Vagina (tissue), 2 donors: ENCODE measurements at regions not wholly inside any gene's neighbourhood (a gene's known extent, or its start where the extent isn't known, plus 50 kb on each side); places are given as distances from the start of the nearest gene placed in this dataset.

Source experiments
- DNase-seq, 2 donors: peaks; one replicate each; pipeline ENCODE4 v3.0.0-alpha.2; 2017; ENCODE audit errors: extremely low spot score in 2 of 2
- H3K27ac ChIP-seq: fragments of 200-600 bp; sonication (generic); one replicate; pipeline ENCODE4 v1.5.1; 2019
- H3K27me3 ChIP-seq: fragments of 200-600 bp; sonication (generic); one replicate; pipeline ENCODE4 v1.5.1; 2019
- H3K36me3 ChIP-seq, 2 donors: fragments of 200-600 bp; sonication (generic); one replicate each; pipeline ENCODE4 v1.5.1; 2017 to 2019
- H3K4me1 ChIP-seq: fragments of 200-600 bp; sonication (generic); one replicate; pipeline ENCODE4 v1.5.1; 2019
- H3K4me3 ChIP-seq, 2 donors: fragments of 200-600 bp; sonication (generic); 1 replicate in 1 of 2; 2 replicates in 1 of 2; pipeline ENCODE4 v1.5.1; 2016 to 2019
- H3K9me3 ChIP-seq: fragments of 200-600 bp; sonication (generic); one replicate; pipeline ENCODE4 v1.5.1; 2019
- POLR2A ChIP-seq, 2 donors: fragments of 450-650 bp; IDR thresholded peaks; one replicate each; pipeline ENCODE4 v1.6.1; 2017; ENCODE audit warnings: antibody characterized with exemption in 2 of 2, mild to moderate bottlenecking in 2 of 2, moderate library complexity in 2 of 2
- POLR2AphosphoS5 ChIP-seq, 2 donors: sonication (generic); formaldehyde crosslinking; IDR thresholded peaks; one replicate each; pipeline ENCODE4 v1.9.0; 2017; ENCODE audit warnings: antibody characterized with exemption in 2 of 2, mild to moderate bottlenecking in 2 of 2, low read depth in 1 of 2; ENCODE audit not compliant: insufficient read depth in 1 of 2
- intact Hi-C: fragments of 100-400 bp; cut with DNase I; formaldehyde crosslinking; loops from one replicate; pipeline ENCODE4 v1.15.1; 2023
- TF ChIP-seq, protein P1 (sequence below), 3 experiments: fragments of 450-650 bp in 2 of 3; fragments of 200-600 bp in 1 of 3; sonication (generic) in 1 of 3; IDR thresholded peaks; one replicate each; pipeline ENCODE4 v1.5.1; 2017 to 2019; ENCODE audit warnings: antibody characterized with exemption in 3 of 3, mild to moderate bottlenecking in 2 of 3, moderate library complexity in 2 of 3

DNA sequence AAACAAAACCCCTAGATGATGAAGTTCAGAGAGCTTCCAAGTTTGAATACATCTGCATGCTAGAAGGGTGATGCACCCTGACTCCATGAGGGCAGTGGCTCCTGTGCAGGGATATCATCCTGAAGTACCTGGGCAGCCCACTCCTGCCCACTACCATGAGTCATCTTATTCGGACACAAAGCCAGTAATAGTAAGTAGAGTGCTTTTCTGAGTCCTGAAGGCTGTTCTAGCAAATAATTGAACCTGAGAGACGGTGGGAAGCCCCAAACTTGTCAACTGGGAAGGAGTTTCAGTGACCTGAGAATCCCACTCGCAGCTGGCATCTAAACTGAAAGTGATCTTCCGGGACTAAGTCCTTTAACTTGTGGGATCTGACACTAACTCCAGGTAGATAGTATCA lies 152.9 kb upstream of the COL21A1 start:
- H3K9me3 ChIP-seq = no peaks in the 10 kb centered on the region
- no peak for DNase-seq
- no peak for TF ChIP-seq POLR2A (IDR thresholded peaks at IDR 0.05)
- no peak for TF ChIP-seq POLR2AphosphoS5 (IDR thresholded peaks at IDR 0.05; ENCODE audit: insufficient read depth in 1 of 2, low read depth in 1 of 2)
- TF ChIP-seq, protein P1, sequence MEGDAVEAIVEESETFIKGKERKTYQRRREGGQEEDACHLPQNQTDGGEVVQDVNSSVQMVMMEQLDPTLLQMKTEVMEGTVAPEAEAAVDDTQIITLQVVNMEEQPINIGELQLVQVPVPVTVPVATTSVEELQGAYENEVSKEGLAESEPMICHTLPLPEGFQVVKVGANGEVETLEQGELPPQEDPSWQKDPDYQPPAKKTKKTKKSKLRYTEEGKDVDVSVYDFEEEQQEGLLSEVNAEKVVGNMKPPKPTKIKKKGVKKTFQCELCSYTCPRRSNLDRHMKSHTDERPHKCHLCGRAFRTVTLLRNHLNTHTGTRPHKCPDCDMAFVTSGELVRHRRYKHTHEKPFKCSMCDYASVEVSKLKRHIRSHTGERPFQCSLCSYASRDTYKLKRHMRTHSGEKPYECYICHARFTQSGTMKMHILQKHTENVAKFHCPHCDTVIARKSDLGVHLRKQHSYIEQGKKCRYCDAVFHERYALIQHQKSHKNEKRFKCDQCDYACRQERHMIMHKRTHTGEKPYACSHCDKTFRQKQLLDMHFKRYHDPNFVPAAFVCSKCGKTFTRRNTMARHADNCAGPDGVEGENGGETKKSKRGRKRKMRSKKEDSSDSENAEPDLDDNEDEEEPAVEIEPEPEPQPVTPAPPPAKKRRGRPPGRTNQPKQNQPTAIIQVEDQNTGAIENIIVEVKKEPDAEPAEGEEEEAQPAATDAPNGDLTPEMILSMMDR (IDR thresholded peaks at IDR 0.05) = no peak
- no peaks in the 10 kb centered on the region for H3K36me3 ChIP-seq
- intact Hi-C loops = no loop called here
- no peak overlapping the region for H3K27ac ChIP-seq
- H3K27me3 ChIP-seq = no peaks in the 10 kb centered on the region
- H3K4me1 ChIP-seq = no peaks in the 10 kb centered on the region
- H3K4me3 ChIP-seq = no peak overlapping the region

DNA sequence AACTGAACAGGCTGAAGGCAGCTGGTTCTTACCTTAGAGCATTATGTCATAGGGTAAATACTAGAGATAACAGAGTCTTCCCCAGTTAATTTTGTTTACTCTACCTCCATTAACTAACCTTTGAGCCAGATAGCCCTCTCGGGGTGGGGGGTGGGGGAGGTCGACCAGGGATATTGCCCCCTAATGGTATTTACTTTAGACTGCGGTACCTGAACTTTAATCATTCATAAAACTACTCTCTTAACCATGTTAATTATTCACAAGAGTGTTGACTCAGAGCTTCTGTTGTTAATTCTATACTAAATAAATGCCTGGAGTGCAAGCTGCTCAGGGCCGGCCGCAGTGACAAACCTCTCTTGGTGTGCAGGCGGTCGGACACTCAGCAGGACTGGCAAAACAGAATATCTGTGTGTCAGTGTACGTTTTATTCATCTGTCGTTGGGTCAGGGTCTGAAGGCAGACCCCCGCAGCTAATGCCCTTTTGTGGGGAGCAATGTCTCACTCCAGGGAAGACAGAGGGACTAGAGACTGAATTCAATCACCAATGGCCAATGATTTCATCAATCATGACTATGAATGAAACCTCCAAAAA lies 152.4 kb upstream of the COL21A1 start:
- no peak for DNase-seq
- intact Hi-C loops = no loop called here
- TF ChIP-seq, protein P1 (IDR thresholded peaks at IDR 0.05) = no peak
- TF ChIP-seq POLR2A (IDR thresholded peaks at IDR 0.05) = no peak
- TF ChIP-seq POLR2AphosphoS5 (IDR thresholded peaks at IDR 0.05; ENCODE audit: insufficient read depth in 1 of 2, low read depth in 1 of 2) = no peak
- Histone ChIP-seq H3K36me3 (no peaks in the 10 kb centered on the region), H3K27me3 (no peaks in the 10 kb centered on the region), H3K4me1 (no peaks in the 10 kb centered on the region), H3K9me3 (no peaks in the 10 kb centered on the region), H3K27ac (no peak overlapping the region), H3K4me3 (no peak overlapping the region)

DNA sequence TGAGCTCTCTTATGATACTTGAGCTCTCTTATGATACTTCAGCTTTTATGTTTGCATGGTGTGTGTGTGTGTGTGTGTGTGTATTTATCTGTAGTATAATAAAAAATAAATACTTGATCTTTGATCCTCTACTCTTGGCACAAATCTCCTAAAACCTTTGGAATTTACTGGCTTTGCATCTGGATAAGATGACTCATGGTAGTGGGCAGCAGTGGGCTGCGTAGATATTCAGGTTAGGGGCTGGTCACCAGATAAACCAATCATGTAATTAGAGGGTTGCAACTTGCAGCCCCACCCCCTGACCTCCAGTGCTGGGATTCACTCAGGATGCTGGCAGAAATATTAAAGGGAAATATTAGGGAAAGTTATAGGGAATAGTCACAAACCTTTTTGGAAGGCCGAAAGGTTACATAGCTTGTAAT lies 151.9 kb upstream of the COL21A1 start:
- no peak overlapping the region for H3K27ac ChIP-seq

DNA sequence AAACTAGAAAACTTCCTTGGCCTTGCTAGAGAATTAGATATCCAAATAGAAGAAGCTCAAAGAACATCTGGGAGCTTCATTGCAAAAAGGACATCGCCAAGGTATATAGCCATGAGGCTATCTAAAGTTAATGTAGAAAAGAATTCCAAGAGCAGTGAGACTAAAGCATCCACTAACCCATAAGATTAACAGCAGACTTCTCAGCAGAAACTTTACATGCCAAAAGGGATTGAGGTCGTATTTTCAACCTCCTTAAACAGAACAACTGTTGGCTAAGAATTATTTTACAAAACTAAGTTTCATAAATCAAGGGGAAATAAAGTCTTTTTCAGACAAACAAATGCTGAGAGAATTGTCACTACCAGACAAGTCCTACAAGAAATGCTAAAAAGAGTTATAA lies 149.1 kb upstream of the COL21A1 start:
- TF ChIP-seq, protein P1 (IDR thresholded peaks at IDR 0.05) = no peak
- TF ChIP-seq POLR2AphosphoS5 (IDR thresholded peaks at IDR 0.05; ENCODE audit: insufficient read depth in 1 of 2, low read depth in 1 of 2) (no peak), POLR2A (IDR thresholded peaks at IDR 0.05) (no peak)
- Histone ChIP-seq H3K27me3 (no peaks in the 10 kb centered on the region), H3K27ac (no peak overlapping the region), H3K9me3 (no peaks in the 10 kb centered on the region), H3K4me1 (no peaks in the 10 kb centered on the region), H3K4me3 (no peak overlapping the region), H3K36me3 (no peaks in the 10 kb centered on the region)
- intact Hi-C loops = no loop called here
- no peak for DNase-seq

More for the DNA sequence above, 151.9 kb upstream of the COL21A1 start:
- Histone ChIP-seq H3K4me1 (no peaks in the 10 kb centered on the region), H3K27me3 (no peaks in the 10 kb centered on the region), H3K36me3 (no peaks in the 10 kb centered on the region), H3K9me3 (no peaks in the 10 kb centered on the region), H3K4me3 (no peak overlapping the region)
- no peak for DNase-seq
- intact Hi-C loops = no loop called here
- TF ChIP-seq POLR2AphosphoS5 (IDR thresholded peaks at IDR 0.05; ENCODE audit: insufficient read depth in 1 of 2, low read depth in 1 of 2) (no peak), POLR2A (IDR thresholded peaks at IDR 0.05) (no peak)
- TF ChIP-seq, protein P1 (IDR thresholded peaks at IDR 0.05) = no peak
